HG03520 (cell line): ENCODE measurements at regions not wholly inside any gene's neighbourhood (a gene's known extent, or its start where the extent isn't known, plus 50 kb on each side); places are given as distances from the start of the nearest gene placed in this dataset.
"Not testable (repeated sequence)": the region's sequence is repeated elsewhere in the genome, so short reads cannot be mapped to it uniquely, and the experiment has no call there.

Experiments
- ATAC-seq: cut with Tn5 transposase; IDR thresholded peaks from one replicate; pipeline ENCODE4 v1.9.1; 2021; ENCODE audit warnings: mild to moderate bottlenecking, moderate library complexity; ENCODE audit not compliant: unreplicated experiment

GRCh38 chr2:118577202-118577601 lies 270.2 kb downstream of the EN1 start:
- ATAC-seq = no peak

GRCh38 chr2:118576109-118576855 lies 271.2 kb downstream of the EN1 start:
- no peak for ATAC-seq

- ATAC-seq = not testable (repeated sequence)
These were observed 275.1 kb downstream of the EN1 start for GRCh38 chr2:118572380-118572779.

GRCh38 chr2:118569876-118570535 lies 277.4 kb downstream of the EN1 start:
- ATAC-seq = no peak

- ATAC-seq = no peak
These were observed 278.7 kb downstream of the EN1 start for GRCh38 chr2:118568700-118569099.

GRCh38 chr2:118565786-118566540 lies 281.5 kb downstream of the EN1 start:
- ATAC-seq = no peak

- ATAC-seq = no peak
These were observed 282.1 kb downstream of the EN1 start for GRCh38 chr2:118565301-118565700.

GRCh38 chr2:118562144-118562543 lies 285.3 kb downstream of the EN1 start:
- no peak for ATAC-seq

- ATAC-seq = no peak
These were observed 288.6 kb downstream of the EN1 start for GRCh38 chr2:118558846-118559245.

- no peak for ATAC-seq
These were observed 289.7 kb downstream of the EN1 start for GRCh38 chr2:118557791-118558190.

GRCh38 chr2:118557016-118557415 lies 290.4 kb downstream of the EN1 start:
- no peak for ATAC-seq

- ATAC-seq = no peak
These were observed 292.8 kb downstream of the EN1 start for GRCh38 chr2:118554616-118555015.

GRCh38 chr2:118549503-118549902 lies 297.9 kb downstream of the EN1 start:
- no peak for ATAC-seq

GRCh38 chr2:118548880-118549488 lies 298.5 kb downstream of the EN1 start:
- ATAC-seq = no peak

GRCh38 chr2:118539290-118539689 lies 308.2 kb downstream of the EN1 start:
- ATAC-seq = no peak

GRCh38 chr2:118536306-118536705 lies 311.1 kb downstream of the EN1 start:
- ATAC-seq = no peak

GRCh38 chr2:118535818-118536212 lies 311.6 kb downstream of the EN1 start:
- no peak for ATAC-seq

- no peak for ATAC-seq
These were observed 312.2 kb downstream of the EN1 start for GRCh38 chr2:118535171-118535817.

GRCh38 chr2:118530976-118531375 lies 316.5 kb downstream of the EN1 start:
- ATAC-seq = no peak

GRCh38 chr2:118529908-118530599 lies 317.4 kb downstream of the EN1 start:
- no peak for ATAC-seq
